ENCODE measurements at regions not wholly inside any gene's neighbourhood (a gene's known extent, or its start where the extent isn't known, plus 50 kb on each side); places are given as distances from the start of the nearest gene placed in this dataset.

DNA sequence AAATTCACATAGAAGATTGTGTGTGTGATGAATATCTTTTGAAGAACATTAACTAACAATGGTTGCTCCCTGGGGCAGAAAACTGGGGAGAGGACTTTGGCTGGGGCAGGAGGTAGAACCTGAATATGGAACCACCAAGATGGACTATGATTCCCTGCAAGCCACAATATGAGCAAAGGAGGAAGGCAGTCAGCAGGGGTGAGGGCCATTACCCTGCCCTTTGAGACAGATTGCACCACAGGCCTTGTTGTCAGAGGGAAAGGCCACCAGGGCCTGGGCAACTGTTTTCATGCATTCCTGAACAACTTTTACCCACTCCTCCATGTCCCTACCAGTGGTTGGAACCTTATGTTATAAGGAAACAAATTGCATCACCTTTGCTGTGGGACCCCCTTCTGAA is 670.1 kb upstream of the POM121L12 start:
- Histone ChIP-seq H3K27ac (ENCODE audit: insufficient read depth in 1 of 2, low read depth in 1 of 2, low read length in 2 of 2, poor library complexity in 1 of 2, severe bottlenecking in 2 of 2) (no peak overlapping the region), H3K36me3 (ENCODE audit: control insufficient read depth in 4 of 4, insufficient read depth in 4 of 4, low read length in 3 of 4) (no peaks in the 10 kb centered on the region), H3K4me1 (ENCODE audit: control extremely low read depth in 1 of 4, control insufficient read depth in 4 of 4, insufficient read depth in 4 of 4, low read length in 3 of 4) (no peaks in the 10 kb centered on the region), H3K27me3 (replicated peaks in 2 of 5; ENCODE audit: control insufficient read depth in 4 of 5, insufficient read depth in 5 of 5, low read length in 4 of 5) (no peaks in the 10 kb centered on the region), H3K9me3 (ENCODE audit: control extremely low read depth in 1 of 5, control insufficient read depth in 4 of 5, insufficient read depth in 2 of 5, low read depth in 1 of 5, low read length in 4 of 5) (no peaks in the 10 kb centered on the region), H3K4me3 (ENCODE audit: control insufficient read depth in 1 of 7, extremely low read depth in 1 of 7, insufficient read depth in 4 of 7, low read depth in 2 of 7, low read length in 6 of 7) (no peak overlapping the region)
- ChIA-PET CTCF (no interaction called here), POLR2A (no interaction called here)
- DNase-seq: no peak

DNA sequence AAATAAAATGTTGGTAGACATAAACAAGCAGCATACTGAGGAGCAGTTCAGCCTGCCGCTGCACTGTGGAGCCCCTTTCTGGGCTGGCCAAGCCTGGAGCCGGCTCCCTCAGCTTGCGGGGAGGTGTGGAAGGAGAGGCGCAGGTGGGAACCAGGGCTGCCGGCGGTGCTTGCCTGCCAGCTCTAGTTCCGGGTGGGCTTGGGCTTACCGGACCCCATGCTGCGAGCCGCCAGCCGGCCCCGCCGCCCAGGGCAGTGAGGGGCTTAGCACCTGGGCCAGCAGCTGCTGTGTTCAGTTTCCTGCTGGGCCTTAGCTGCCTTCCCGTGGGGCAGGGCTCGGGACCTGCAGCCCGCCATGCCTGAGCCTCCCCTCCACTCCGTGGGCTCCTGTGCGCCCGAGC is 672.9 kb upstream of the POM121L12 start:
- Histone ChIP-seq H3K27ac (ENCODE audit: insufficient read depth in 1 of 2, low read depth in 1 of 2, low read length in 2 of 2, poor library complexity in 1 of 2, severe bottlenecking in 2 of 2) (no peak overlapping the region), H3K4me3 (ENCODE audit: control insufficient read depth in 1 of 7, extremely low read depth in 1 of 7, insufficient read depth in 4 of 7, low read depth in 2 of 7, low read length in 6 of 7) (no peak overlapping the region), H3K9me3 (ENCODE audit: control extremely low read depth in 1 of 5, control insufficient read depth in 4 of 5, insufficient read depth in 2 of 5, low read depth in 1 of 5, low read length in 4 of 5) (no peaks in the 10 kb centered on the region), H3K4me1 (ENCODE audit: control extremely low read depth in 1 of 4, control insufficient read depth in 4 of 4, insufficient read depth in 4 of 4, low read length in 3 of 4) (no peaks in the 10 kb centered on the region), H3K27me3 (replicated peaks in 2 of 5; ENCODE audit: control insufficient read depth in 4 of 5, insufficient read depth in 5 of 5, low read length in 4 of 5) (no peaks in the 10 kb centered on the region), H3K36me3 (ENCODE audit: control insufficient read depth in 4 of 4, insufficient read depth in 4 of 4, low read length in 3 of 4) (no peaks in the 10 kb centered on the region)
- DNase-seq: no peak
- ChIA-PET POLR2A (no interaction called here), CTCF (no interaction called here)
- 86% methylated on average over 9 of the region's 19 CpGs for WGBS (ENCODE audit: insufficient coverage)

DNA sequence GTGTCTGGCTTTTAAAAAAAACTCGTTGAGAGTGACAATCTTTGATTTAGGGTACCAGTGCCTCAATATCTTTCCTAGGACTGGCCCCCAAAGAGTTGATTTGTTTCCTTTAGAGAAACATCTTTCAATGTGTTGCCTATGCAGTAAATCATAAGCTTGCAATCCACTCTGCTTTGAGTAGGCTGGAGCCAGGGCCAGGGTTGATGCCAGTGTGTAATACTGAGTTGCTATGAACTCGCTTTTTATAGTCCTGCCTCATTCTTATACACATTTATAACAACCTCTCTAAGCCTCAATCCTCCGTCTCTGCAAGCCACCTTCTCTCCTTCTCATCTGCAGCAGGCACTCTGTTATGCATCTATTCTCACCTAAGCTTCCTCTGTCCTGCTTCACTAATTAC is 674.9 kb upstream of the POM121L12 start:
- H3K27me3 ChIP-seq (replicated peaks in 2 of 5; ENCODE audit: control insufficient read depth in 4 of 5, insufficient read depth in 5 of 5, low read length in 4 of 5): no peaks in the 10 kb centered on the region
- H3K4me1 ChIP-seq (ENCODE audit: control extremely low read depth in 1 of 4, control insufficient read depth in 4 of 4, insufficient read depth in 4 of 4, low read length in 3 of 4): no peaks in the 10 kb centered on the region
- ChIA-PET CTCF (no interaction called here), POLR2A (no interaction called here)
- no peak overlapping the region for H3K27ac ChIP-seq (ENCODE audit: insufficient read depth in 1 of 2, low read depth in 1 of 2, low read length in 2 of 2, poor library complexity in 1 of 2, severe bottlenecking in 2 of 2)
- 81% methylated on average over 3 of the region's 3 CpGs for WGBS (ENCODE audit: insufficient coverage)
- no peaks in the 10 kb centered on the region for H3K9me3 ChIP-seq (ENCODE audit: control extremely low read depth in 1 of 5, control insufficient read depth in 4 of 5, insufficient read depth in 2 of 5, low read depth in 1 of 5, low read length in 4 of 5)
- H3K4me3 ChIP-seq (ENCODE audit: control insufficient read depth in 1 of 7, extremely low read depth in 1 of 7, insufficient read depth in 4 of 7, low read depth in 2 of 7, low read length in 6 of 7): no peak overlapping the region
- no peak for DNase-seq
- no peaks in the 10 kb centered on the region for H3K36me3 ChIP-seq (ENCODE audit: control insufficient read depth in 4 of 4, insufficient read depth in 4 of 4, low read length in 3 of 4)

DNA sequence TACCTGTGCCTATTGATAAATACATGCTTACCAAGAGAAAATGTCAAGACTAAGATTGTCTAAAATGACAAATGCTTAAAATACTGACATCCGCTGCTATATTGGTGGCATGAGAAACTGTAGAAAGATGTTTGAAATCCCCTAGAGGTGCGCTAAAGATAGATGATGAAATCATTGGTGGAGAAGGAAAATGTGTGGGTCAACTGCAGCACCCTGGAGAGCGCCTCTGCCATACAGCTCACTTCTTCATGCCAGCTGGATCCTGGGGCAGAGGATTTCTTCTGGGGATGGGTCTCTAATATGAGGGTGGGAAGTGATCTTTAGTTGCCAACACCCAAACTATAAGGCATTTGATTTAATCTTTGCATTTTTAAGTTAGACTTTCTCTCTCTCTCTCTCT is 680.4 kb upstream of the POM121L12 start:
- Histone ChIP-seq H3K9me3 (ENCODE audit: control extremely low read depth in 1 of 5, control insufficient read depth in 4 of 5, insufficient read depth in 2 of 5, low read depth in 1 of 5, low read length in 4 of 5) (no peaks in the 10 kb centered on the region), H3K27me3 (replicated peaks in 2 of 5; ENCODE audit: control insufficient read depth in 4 of 5, insufficient read depth in 5 of 5, low read length in 4 of 5) (no peaks in the 10 kb centered on the region), H3K4me1 (ENCODE audit: control extremely low read depth in 1 of 4, control insufficient read depth in 4 of 4, insufficient read depth in 4 of 4, low read length in 3 of 4) (no peaks in the 10 kb centered on the region), H3K27ac (ENCODE audit: insufficient read depth in 1 of 2, low read depth in 1 of 2, low read length in 2 of 2, poor library complexity in 1 of 2, severe bottlenecking in 2 of 2) (no peak overlapping the region), H3K36me3 (ENCODE audit: control insufficient read depth in 4 of 4, insufficient read depth in 4 of 4, low read length in 3 of 4) (no peaks in the 10 kb centered on the region), H3K4me3 (ENCODE audit: control insufficient read depth in 1 of 7, extremely low read depth in 1 of 7, insufficient read depth in 4 of 7, low read depth in 2 of 7, low read length in 6 of 7) (no peak overlapping the region)
- 60% methylated on average over 2 of the region's 3 CpGs for WGBS (ENCODE audit: insufficient coverage)
- peak in 2 of 3 donors; percentile 7 to 15 for DNase-seq
- ChIA-PET CTCF (no interaction called here), POLR2A (no interaction called here)

DNA sequence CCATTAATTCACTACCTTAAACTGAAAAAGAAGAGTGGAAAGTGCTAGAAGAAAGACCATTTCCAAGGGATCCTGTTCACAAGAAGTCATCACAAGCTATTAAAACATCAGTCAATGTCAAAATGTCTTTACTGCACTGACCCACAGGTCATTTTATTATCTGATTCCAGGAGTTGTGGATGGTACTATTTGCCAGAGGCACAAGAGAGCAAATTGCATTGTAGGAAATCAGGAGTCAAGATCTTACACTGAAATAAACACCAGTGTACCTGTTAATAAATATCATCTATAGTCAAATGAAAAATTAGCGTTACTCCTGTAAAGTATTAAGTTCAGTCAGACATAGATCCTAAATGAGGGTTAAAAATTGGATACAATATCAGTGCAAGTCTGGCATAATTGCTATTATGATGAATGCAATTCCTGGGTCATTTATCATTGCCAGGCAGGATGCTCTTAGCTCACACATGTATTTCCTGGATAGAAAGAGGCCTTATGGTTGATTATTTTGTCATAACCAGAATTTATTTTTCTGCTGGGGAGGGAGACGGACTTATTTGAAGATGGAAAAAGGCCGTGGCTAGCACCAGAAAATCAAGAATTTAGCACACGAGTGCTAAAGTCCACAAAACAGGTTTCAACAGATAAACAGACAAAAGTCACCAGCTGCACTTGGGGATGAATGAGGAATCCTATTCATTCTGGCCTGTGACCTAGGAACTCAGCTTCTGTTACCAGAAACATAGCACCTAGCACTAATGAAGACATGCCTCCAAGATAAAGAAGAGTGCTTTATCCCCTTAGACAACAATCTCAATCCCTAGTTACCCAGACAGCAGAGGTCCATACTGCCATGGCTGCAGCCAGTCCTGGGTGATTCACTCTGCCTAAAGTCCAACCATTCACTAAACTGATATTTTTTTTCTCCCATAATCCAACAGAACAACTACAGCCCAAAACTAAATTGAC is 683.1 kb upstream of the POM121L12 start:
- Histone ChIP-seq H3K27me3 (replicated peaks in 2 of 5; ENCODE audit: control insufficient read depth in 4 of 5, insufficient read depth in 5 of 5, low read length in 4 of 5) (no peaks in the 10 kb centered on the region), H3K9me3 (ENCODE audit: control extremely low read depth in 1 of 5, control insufficient read depth in 4 of 5, insufficient read depth in 2 of 5, low read depth in 1 of 5, low read length in 4 of 5) (no peaks in the 10 kb centered on the region), H3K4me3 (ENCODE audit: control insufficient read depth in 1 of 7, extremely low read depth in 1 of 7, insufficient read depth in 4 of 7, low read depth in 2 of 7, low read length in 6 of 7) (no peak overlapping the region), H3K36me3 (ENCODE audit: control insufficient read depth in 4 of 4, insufficient read depth in 4 of 4, low read length in 3 of 4) (no peaks in the 10 kb centered on the region), H3K4me1 (ENCODE audit: control extremely low read depth in 1 of 4, control insufficient read depth in 4 of 4, insufficient read depth in 4 of 4, low read length in 3 of 4) (no peaks in the 10 kb centered on the region), H3K27ac (ENCODE audit: insufficient read depth in 1 of 2, low read depth in 1 of 2, low read length in 2 of 2, poor library complexity in 1 of 2, severe bottlenecking in 2 of 2) (no peak overlapping the region)
- POLR2A ChIA-PET: no interaction called here
- no peak for DNase-seq
- WGBS (ENCODE audit: insufficient coverage): 93% methylated on average over 3 of the region's 4 CpGs
- CTCF ChIA-PET: no interaction called here

DNA sequence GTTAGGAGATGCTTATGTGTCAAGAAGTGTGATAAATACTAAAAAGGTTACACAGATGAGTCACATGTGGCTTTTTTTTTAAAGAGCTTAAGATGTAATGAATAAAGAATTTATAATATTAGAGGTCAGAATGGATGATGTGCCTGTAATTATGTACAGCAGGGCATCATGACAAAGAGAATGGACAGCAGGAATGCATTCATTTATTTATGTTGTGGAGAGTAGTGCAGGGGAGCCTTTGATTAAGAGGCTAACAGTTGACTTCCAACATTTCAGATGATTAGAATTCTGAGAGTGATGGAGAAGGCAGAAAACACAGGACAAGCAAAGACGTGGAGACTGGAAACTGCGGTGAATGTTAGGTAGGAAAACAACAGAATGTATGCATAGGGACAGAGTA is 691.4 kb upstream of the POM121L12 start:
- no peak overlapping the region for H3K4me3 ChIP-seq (ENCODE audit: control insufficient read depth in 1 of 7, extremely low read depth in 1 of 7, insufficient read depth in 4 of 7, low read depth in 2 of 7, low read length in 6 of 7)
- no peak overlapping the region for H3K27ac ChIP-seq (ENCODE audit: insufficient read depth in 1 of 2, low read depth in 1 of 2, low read length in 2 of 2, poor library complexity in 1 of 2, severe bottlenecking in 2 of 2)
- 87% methylated on average over 2 of the region's 2 CpGs for WGBS (ENCODE audit: insufficient coverage)
- H3K4me1 ChIP-seq (ENCODE audit: control extremely low read depth in 1 of 4, control insufficient read depth in 4 of 4, insufficient read depth in 4 of 4, low read length in 3 of 4): no peaks in the 10 kb centered on the region
- ChIA-PET POLR2A (no interaction called here), CTCF (no interaction called here)
- no peak for DNase-seq
- no peaks in the 10 kb centered on the region for H3K36me3 ChIP-seq (ENCODE audit: control insufficient read depth in 4 of 4, insufficient read depth in 4 of 4, low read length in 3 of 4)
- no peaks in the 10 kb centered on the region for H3K9me3 ChIP-seq (ENCODE audit: control extremely low read depth in 1 of 5, control insufficient read depth in 4 of 5, insufficient read depth in 2 of 5, low read depth in 1 of 5, low read length in 4 of 5)
- H3K27me3 ChIP-seq (replicated peaks in 2 of 5; ENCODE audit: control insufficient read depth in 4 of 5, insufficient read depth in 5 of 5, low read length in 4 of 5): no peaks in the 10 kb centered on the region

DNA sequence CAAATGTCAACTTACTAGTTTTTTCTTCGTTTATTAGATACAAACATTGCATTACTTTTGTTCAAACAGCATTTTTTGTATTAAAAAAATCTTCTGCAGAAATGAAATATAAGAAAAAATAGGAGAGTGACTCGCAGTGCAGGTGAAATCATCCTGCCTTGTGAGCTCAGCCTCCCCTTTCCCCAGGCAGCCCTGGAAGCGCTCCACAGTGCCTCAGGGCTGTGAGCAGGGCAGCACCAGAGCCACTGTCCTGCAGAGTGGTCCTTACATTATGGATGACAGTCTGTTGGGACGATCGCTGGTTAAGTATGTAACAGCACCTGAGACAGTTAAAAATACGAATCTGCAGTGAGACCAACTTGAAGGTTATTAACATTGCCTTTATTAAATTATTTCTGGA is 695.4 kb upstream of the POM121L12 start:
- CTCF ChIA-PET: no interaction called here
- POLR2A ChIA-PET: no interaction called here
- no peaks in the 10 kb centered on the region for H3K9me3 ChIP-seq (ENCODE audit: control extremely low read depth in 1 of 5, control insufficient read depth in 4 of 5, insufficient read depth in 2 of 5, low read depth in 1 of 5, low read length in 4 of 5)
- H3K4me1 ChIP-seq (ENCODE audit: control extremely low read depth in 1 of 4, control insufficient read depth in 4 of 4, insufficient read depth in 4 of 4, low read length in 3 of 4): no peaks in the 10 kb centered on the region
- no peak for DNase-seq
- no peaks in the 10 kb centered on the region for H3K27me3 ChIP-seq (replicated peaks in 2 of 5; ENCODE audit: control insufficient read depth in 4 of 5, insufficient read depth in 5 of 5, low read length in 4 of 5)
- H3K4me3 ChIP-seq (ENCODE audit: control insufficient read depth in 1 of 7, extremely low read depth in 1 of 7, insufficient read depth in 4 of 7, low read depth in 2 of 7, low read length in 6 of 7): no peak overlapping the region
- H3K27ac ChIP-seq (ENCODE audit: insufficient read depth in 1 of 2, low read depth in 1 of 2, low read length in 2 of 2, poor library complexity in 1 of 2, severe bottlenecking in 2 of 2): no peak overlapping the region
- WGBS (ENCODE audit: insufficient coverage): 93% methylated on average over 3 of the region's 6 CpGs
- H3K36me3 ChIP-seq (ENCODE audit: control insufficient read depth in 4 of 4, insufficient read depth in 4 of 4, low read length in 3 of 4): no peaks in the 10 kb centered on the region
